Stimulated activated CD8-positive, alpha-beta memory T cell treated with anti-CD3 and anti-CD28 coated beads, Interleukin-2, amount 100 ng/mL, for 1 hour (primary cell): ENCODE measurements at regions not wholly inside any gene's neighbourhood (a gene's known extent, or its start where the extent isn't known, plus 50 kb on each side); places are given as distances from the start of the nearest gene placed in this dataset.
"Not testable (repeated sequence)": the region's sequence is repeated elsewhere in the genome, so short reads cannot be mapped to it uniquely, and the experiment has no call there.

Source experiments
- DNase-seq, 2 donors: peaks; one replicate each; pipeline ENCODE4 v3.0.0-alpha.2; 2020; ENCODE audit warnings: low read depth in 2 of 2

DNA sequence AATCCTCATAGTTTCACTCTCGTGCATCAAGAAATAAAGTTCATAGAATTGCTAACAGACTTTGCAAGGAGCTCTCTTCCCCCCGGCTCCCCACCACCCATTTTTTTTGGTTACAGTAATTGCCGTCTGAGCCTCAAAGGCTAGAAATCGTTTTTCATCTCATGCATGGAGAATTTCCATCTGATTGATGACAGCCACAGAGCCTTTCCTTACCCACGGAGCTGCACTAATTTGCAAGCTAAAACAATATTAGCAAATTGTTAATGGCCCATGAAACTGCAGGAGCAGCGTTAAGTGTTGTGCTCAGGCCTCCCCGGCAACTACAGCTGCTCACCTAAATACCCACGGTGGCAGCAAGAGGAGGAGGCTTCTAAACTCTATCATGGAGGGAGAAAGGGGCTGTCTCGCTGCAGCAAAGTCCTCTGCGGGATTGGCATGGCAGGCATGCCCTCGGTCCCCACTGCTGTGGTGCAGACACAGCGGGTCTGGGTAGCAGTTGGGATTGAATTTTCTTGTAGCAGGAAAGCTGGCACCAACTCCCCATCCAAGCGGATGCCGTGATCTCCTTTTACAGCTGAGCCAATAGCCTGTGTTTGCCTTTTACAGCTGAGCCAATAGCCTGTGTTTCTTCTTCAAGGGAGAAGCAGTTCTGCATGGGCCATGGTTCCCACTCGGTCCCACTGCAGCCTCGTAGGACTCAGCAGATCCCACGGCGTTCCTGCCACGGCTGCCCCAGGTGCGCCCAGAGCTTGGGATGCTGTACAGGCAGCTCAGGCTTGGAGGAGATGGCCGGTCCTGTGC is 412.3 kb downstream of the BRD1 start:
- no peak for DNase-seq

GRCh38 chr22:49413551-49413950 is 414.1 kb downstream of the BRD1 start:
- no peak for DNase-seq

DNA sequence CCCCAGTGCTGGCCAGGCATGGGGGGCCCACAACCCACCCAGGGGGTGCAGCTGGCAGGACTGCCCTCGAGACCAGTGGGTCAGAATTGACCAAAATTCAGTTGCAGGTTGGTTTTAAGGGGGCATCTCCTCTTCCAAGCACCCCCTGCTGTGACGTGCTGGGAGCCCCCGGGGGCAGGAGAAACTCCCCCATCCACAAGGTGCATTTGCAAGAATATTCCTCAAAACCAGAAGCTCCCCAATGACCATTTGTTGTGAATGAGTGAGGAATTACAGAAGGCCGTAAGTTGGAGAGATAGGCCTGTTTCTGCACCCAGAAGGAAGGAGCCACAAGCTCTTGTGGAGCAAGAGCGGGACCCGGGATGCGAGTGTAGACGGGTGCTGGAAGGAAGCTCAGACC is 414.5 kb downstream of the BRD1 start:
- no peak for DNase-seq

DNA sequence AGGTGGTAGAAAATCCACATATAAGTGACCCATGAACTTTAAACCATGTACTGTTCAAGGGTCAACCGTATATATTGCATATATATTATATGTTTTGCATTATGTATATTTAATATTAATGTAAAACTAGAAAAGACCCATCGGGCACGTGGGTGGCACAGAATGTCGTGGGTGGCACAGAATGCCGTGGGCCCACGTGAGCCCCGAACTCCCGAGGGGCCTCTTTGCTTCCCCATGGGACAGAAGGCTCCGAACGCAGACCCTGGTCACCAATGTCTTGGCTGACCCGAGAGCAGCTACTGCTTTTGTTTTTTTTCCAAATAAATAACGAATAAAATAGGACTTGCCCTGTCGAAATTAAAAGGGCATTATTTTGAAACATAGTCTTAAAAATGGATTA is 415.4 kb downstream of the BRD1 start:
- no peak for DNase-seq

GRCh38 chr22:49411236-49411635 is 416.4 kb downstream of the BRD1 start:
- DNase-seq: no peak

DNA sequence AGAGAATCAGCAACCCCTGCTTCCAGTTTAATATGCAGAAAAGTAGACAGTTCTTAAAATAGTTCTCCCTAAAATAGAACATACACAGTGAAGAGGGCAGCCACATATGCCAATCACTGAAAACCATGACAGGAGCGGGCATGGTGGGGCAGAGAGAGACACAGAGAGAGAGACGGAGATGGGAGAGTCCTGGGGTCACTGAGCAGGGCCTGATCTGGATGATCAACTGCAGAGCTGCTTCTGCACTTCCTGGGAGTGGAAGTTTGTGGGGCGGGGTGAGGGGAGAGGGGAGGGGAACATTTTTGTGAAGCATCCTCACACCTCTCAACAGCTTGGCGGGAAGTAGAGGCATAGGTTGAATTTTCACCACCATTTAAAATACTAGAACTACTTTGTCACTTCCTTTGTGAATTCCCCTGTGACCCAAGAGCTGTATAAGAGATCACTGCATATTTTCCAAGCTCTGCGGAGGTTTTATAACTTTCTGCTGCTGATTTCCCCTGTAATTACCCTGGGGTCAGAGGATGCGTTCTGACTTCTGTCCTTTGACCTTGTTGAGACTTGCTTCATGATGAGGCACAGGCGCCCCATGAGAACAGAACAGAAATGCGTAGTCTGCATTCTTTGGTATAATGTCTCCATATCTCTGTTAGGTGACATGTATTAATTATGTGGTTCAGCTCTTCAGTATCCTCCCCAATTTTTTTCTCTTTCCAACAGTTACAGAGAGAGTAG is 419.4 kb downstream of the BRD1 start:
- no peak for DNase-seq

- DNase-seq: no peak
Measured at GRCh38 chr22:49406879-49407587, 420.6 kb downstream of the BRD1 start.

DNA sequence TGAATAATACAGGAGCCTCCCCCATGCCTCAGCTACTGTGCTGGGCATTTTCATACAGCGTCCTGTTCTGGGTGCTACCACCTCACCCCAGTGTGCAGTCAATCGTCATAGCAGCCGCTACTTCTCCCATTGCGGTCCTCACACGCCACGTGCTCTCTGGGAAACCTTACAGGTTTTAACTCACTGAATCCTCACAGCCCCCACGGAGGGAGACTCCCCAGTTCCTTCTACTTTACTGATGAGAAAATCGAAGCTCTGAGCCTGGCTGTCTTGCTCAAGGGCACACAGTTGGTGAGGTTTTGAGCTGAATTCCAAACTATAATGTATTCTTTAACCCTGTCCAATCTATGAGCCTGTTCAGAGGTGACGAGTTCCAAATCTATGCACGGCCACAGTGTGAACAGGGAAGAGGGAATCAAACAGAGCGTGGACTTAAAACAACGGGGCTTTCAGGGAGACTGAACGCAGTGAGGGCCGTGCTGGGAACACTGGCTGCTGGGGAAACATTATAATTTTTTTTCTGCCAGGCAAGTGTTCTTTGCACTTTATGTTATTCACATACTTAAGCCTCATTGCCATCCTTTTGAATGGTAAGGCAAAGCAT is 421.5 kb downstream of the BRD1 start:
- DNase-seq: no peak

DNA sequence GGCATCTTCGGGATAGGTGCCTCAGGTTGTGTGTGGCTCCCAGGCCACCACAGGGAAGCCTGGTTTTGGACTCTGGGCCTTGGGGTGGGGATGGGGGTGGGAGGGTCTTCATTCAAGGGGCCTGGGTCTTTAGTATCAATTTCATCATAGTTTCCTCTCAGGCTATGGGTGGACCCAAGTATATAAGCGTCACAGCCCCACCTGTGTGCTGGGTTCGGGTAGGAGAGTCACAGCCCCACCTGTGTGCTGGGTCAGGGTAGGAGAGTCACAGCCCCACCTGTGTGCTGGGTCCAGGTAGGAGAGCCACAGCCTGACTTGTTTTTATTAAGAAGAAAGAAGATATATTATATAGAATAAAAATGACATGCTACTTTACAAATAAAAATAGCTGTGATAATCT is 422.1 kb downstream of the BRD1 start:
- no peak for DNase-seq

GRCh38 chr22:49404576-49405241 is 423.0 kb downstream of the BRD1 start:
- no peak for DNase-seq

GRCh38 chr22:49404020-49404419 is 423.7 kb downstream of the BRD1 start:
- no peak for DNase-seq

DNA sequence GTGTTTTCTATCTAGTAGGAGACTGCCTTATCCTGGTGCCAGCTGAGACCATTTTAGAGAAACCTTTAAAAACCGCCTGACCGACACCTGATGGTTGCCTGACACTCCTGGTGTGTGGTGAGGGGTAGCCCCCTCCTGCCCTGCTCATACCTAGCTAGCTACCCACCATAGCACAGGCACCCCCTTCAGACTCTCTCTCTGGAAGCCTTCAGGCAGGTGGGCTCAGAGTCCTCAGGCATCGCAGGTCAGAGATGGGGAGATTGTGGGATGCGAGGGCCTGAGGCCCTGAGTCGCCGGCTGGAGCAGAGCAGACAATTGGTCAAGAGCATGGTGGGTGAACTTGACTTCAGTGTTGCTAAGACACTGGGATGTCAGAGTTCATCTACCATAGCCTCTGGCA is 424.6 kb downstream of the BRD1 start:
- DNase-seq: no peak

- DNase-seq: no peak
Measured at GRCh38 chr22:49402169-49402568, 425.5 kb downstream of the BRD1 start.

DNA sequence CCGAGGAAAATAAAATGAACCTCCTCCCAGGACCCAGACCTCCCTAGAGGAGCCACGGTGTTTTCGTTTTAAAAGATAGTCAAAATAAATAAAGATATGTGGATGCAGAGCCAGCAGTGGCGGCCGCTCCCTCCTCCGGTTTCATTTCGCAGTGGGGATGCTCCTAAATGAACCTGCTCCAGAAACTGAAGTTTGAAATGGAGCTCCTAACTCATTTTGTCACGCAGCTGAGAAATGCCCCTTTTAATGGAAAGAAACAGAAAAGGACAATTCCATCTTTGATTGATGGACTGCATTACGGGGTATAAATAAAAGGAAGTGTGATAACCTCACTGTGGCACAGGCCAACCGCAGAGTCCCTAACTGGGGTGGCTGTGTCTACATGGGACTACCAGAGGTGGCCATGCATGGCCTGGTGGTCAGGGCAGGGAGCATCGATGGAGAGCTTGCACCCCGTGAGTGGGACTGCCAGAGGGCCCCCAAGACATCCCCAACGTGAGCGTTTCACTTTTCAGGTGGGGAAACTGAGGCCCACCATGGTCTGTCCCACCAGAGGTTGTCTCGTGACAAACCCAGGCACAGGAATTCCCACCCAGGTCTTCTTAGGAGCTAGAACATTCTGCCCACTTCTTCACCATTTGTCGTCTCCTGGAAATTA is 426.6 kb downstream of the BRD1 start:
- DNase-seq: no peak

DNA sequence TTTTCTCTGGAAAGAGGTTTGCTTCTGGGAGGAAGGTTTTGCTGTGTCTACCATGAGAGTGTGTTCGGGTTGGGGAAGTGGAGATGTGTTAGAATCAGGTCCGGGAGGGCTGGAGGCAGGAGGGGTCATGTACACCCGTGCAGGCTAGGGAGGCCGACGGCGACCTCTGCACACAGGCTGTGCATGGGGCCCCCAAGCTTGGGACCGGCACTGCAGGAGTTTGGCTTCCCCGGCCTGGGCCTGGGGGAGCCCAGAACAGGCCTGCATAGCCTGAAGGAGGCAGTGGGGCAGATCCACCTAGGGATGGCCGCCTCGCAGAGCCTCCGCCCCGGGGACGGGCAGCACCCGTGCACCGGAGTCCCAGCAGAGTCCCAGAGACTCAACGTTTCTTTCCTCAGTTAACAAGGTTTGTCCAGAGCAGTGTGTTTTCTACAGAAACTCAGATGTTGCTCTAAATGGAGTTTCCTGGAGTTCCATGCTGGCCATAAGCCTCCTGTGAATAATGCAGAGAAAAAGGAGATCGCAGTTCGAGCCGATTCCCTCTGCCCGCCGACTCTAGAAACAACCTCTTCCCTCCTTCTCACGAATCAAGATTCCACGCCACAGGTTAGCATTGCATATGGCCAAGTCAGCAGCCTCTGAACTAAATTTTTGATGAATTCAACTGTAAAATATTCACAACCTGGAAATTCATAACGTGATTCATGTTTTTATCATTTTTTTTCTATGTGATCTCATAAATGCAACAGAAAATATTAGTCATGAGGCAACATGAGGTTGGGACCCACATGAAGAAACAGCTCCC is 427.3 kb downstream of the BRD1 start:
- no peak for DNase-seq

DNA sequence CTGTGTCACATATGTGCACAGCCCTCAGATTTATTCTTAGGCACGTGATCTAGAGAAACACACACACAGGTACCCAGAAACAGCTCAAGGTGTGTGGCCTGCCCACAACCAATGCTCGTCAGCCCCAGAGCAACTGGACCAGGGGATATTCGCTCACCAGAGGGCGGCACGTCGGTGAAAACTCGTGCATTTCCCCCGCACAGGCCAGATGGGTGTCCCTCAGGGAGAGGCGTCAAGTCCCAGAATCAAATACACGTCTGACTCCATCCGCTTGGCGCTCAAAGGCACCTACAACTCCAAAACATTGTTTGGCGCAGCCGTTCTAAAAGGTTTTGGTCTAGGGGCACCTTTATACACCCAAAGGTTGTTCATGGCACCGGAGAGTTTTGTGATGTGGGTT is 429.0 kb downstream of the BRD1 start:
- DNase-seq: no peak

DNA sequence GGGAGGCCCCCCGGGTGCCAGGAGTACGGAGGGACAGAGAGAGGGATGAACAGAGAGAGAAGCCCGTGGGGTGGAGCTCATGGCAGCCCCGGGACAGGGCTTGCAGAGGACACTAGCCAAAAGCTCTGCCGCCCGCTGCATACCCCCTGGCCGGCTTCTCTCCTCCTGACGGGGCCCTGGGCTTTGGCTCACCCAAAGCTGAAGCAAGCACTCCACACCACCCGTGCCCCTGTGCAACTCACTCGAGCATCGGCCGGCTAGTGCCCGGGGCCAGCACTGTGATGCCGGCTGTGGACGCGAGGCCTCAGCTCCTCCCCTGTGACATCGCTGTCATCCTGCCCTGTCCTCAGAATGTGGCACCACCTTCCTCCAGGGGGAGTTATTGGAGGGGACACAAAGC is 429.6 kb downstream of the BRD1 start:
- DNase-seq: no peak

DNA sequence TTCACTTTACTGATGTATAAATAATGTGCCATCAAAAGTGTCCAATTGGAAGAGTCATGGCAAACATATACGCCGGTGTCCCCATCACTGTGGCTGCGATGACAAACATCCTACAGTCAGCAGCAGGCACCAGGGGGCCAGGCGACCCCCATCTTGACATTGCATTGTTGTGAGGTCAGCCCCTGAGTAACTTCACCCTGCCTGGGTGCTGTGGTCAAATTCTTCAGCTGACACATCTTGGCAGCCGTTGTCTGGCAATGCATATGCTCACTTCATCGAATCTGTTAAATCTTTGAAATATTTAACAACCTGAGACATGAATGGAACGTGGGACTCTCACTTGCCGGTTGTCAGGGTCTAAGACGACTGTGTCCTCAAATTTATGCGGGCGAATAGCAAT is 430.9 kb downstream of the BRD1 start:
- DNase-seq: no peak

DNA sequence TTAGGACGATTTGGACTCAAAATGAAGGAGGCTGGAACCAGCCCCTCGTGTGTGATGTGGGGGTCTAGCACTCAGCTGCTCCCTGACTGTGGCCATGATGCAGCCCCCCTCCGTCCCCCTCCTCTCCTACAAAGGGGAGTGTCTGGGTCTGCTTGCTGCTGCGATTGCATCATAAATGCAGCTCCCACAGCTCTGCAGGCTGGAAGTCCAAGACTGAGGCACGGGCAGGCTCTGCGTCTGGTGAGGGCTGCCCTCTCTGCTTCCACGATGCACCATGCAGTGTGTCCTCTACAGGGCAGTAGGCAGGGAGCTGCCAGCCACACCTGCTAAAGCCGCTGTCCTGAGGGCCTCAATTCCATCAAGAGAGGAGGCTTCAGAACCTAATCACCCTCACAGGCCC is 432.1 kb downstream of the BRD1 start:
- DNase-seq: no peak

GRCh38 chr22:49395062-49395461 is 432.6 kb downstream of the BRD1 start:
- not testable (repeated sequence) for DNase-seq
